ENCODE measurements at regions not wholly inside any gene's neighbourhood (a gene's known extent, or its start where the extent isn't known, plus 50 kb on each side); places are given as distances from the start of the nearest gene placed in this dataset.

DNA sequence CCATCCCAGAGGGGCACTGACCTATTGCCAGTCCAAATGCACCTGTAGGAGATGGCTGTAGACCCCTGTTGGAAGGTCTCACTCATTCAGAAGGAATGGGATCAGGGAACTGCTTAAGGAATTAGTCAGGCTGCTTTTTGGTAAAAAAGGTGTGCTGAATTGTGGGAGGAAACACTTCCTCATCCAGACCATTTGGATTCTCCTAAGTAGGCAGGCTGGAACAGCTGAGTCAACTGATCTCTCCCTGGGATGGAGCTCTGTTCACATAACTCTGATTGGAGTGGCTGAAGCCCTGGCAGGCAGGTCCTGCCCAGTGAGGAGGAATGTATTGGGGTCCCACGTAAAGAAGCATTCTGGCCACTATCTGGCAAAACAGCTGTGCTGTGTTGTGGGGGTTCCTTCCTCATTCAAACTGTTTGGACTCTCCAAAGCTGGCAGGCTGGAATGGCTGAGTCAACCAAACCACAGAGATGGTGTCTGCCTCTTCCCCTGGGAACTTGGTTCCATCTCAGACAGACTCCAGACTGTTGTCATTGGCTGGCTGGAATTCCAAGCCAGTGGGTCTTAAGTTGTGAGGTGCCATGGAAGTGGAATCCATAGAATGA, 70.7 kb upstream of the PDC start:
- Histone ChIP-seq H3K36me3 (ENCODE audit: control insufficient read depth in 1 of 2, insufficient read depth in 2 of 2, low read length in 2 of 2) (no peaks in the 10 kb centered on the region), H3K4me3 (ENCODE audit: low read depth in 1 of 2, low read length in 2 of 2) (no peak overlapping the region), H3K27ac (ENCODE audit: low read depth, low read length) (no peak overlapping the region), H3K4me1 (ENCODE audit: control insufficient read depth in 1 of 2, insufficient read depth in 2 of 2, low read length in 2 of 2) (no peaks in the 10 kb centered on the region), H3K9me3 (ENCODE audit: control insufficient read depth in 1 of 2, low read length in 2 of 2) (no peaks in the 10 kb centered on the region), H3K27me3 (ENCODE audit: control insufficient read depth in 1 of 2, insufficient read depth in 2 of 2, low read length in 2 of 2) (no peaks in the 10 kb centered on the region), H3K9ac (ENCODE audit: low read depth in 1 of 2, low read length in 2 of 2) (no peak overlapping the region)

DNA sequence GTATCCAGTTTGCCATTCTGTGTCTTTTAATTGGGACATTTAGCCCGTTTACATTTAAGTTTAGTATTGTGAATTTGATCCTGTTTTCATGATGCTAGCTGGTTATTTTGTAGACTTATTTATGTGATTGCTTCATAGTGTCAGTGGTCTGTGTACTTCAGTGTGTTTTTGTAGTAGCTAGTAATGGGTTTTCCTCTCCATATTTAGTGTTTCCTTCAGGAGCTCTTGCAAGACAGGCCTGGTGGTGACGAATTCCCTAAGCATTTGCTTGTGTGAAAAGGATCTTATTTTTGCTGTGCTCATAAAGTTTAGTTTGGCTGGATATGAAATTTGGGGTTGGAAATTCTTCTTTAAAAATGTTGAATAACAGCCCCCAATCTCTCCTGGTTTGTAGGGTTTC, 69.2 kb upstream of the PDC start:
- Histone ChIP-seq H3K4me1 (ENCODE audit: control insufficient read depth in 1 of 2, insufficient read depth in 2 of 2, low read length in 2 of 2) (no peaks in the 10 kb centered on the region), H3K4me3 (ENCODE audit: low read depth in 1 of 2, low read length in 2 of 2) (no peak overlapping the region), H3K9ac (ENCODE audit: low read depth in 1 of 2, low read length in 2 of 2) (no peak overlapping the region), H3K36me3 (ENCODE audit: control insufficient read depth in 1 of 2, insufficient read depth in 2 of 2, low read length in 2 of 2) (no peaks in the 10 kb centered on the region), H3K9me3 (ENCODE audit: control insufficient read depth in 1 of 2, low read length in 2 of 2) (no peaks in the 10 kb centered on the region), H3K27me3 (ENCODE audit: control insufficient read depth in 1 of 2, insufficient read depth in 2 of 2, low read length in 2 of 2) (no peaks in the 10 kb centered on the region), H3K27ac (ENCODE audit: low read depth, low read length) (no peak overlapping the region)

DNA sequence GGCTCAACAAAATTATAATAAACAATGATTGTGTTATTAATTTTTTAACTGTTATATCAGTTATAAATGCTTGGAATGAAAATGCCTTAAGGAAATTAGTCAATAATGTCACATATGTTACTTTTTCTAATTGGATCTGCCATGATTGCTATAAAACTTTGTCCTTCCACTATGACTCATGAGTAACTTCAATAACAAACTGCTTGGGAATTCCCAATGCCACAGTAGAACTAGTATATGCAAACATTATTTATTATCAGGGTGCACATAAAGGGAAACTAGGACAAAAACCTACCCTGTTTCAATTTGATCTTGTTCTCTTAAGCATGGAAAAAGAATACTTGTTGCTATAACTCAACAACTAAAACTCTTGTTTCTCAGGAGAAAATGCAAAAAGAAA, 59.1 kb upstream of the PDC start:
- no peak overlapping the region for H3K27ac ChIP-seq (ENCODE audit: low read depth, low read length)
- H3K4me1 ChIP-seq (ENCODE audit: control insufficient read depth in 1 of 2, insufficient read depth in 2 of 2, low read length in 2 of 2): peaks cover 0 to 8% of the 10 kb centered on the region in 2 donors
- H3K27me3 ChIP-seq (ENCODE audit: control insufficient read depth in 1 of 2, insufficient read depth in 2 of 2, low read length in 2 of 2): no peaks in the 10 kb centered on the region
- no peaks in the 10 kb centered on the region for H3K36me3 ChIP-seq (ENCODE audit: control insufficient read depth in 1 of 2, insufficient read depth in 2 of 2, low read length in 2 of 2)
- H3K9ac ChIP-seq (ENCODE audit: low read depth in 1 of 2, low read length in 2 of 2): no peak overlapping the region
- H3K4me3 ChIP-seq (ENCODE audit: low read depth in 1 of 2, low read length in 2 of 2): no peak overlapping the region
- peaks cover 8 to 9% of the 10 kb centered on the region in 2 donors for H3K9me3 ChIP-seq (ENCODE audit: control insufficient read depth in 1 of 2, low read length in 2 of 2)

DNA sequence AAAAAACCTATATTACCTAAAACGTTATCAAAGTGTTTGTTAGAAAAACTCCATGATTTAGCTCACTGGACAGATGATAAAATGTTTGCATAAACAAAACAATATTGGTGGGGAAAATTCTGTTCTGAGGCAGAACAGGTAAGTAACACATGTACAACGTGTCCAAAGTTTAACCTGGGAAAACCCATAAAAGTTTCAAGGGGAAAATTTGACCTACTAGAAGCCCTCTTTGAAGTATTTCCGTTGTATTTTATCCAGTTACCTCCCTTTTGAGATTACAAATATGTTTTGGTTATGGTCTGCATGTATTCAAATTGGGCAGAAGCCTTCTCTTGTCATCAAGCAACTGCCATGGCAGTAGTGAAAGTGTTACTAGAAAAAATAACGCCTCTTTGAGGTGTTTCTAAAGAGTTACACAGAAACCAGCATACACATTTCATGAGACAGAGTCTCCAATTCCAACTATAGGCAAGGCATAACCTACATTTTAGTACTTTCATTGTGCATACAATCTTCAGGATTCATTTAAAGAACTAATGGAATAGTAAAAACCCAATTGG, 58.0 kb upstream of the PDC start:
- Histone ChIP-seq H3K36me3 (ENCODE audit: control insufficient read depth in 1 of 2, insufficient read depth in 2 of 2, low read length in 2 of 2) (no peaks in the 10 kb centered on the region), H3K27ac (ENCODE audit: low read depth, low read length) (no peak overlapping the region), H3K9me3 (ENCODE audit: control insufficient read depth in 1 of 2, low read length in 2 of 2) (peaks cover under 1 to 7% of the 10 kb centered on the region in 2 donors), H3K27me3 (ENCODE audit: control insufficient read depth in 1 of 2, insufficient read depth in 2 of 2, low read length in 2 of 2) (no peaks in the 10 kb centered on the region), H3K9ac (ENCODE audit: low read depth in 1 of 2, low read length in 2 of 2) (no peak overlapping the region), H3K4me3 (ENCODE audit: low read depth in 1 of 2, low read length in 2 of 2) (no peak overlapping the region), H3K4me1 (ENCODE audit: control insufficient read depth in 1 of 2, insufficient read depth in 2 of 2, low read length in 2 of 2) (peaks cover 0 to 8% of the 10 kb centered on the region in 2 donors)

DNA sequence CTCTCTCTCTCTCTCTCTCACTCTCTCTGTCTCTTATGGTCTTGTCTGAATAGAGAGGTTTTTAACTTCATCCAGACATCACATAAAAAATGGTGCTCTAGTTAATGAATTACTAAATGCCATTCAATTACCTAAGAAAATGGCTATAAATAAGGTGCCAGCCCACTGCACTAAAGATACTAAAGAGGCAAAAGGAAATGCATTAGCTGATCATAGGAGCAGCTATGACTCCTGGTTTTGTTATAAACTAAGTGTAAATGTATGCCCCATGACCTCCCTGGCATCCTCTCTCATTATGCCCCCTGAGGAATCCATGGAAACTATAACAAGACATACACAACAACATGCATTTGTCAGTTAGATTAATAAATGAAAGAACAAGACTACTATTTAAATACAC, 57.5 kb upstream of the PDC start:
- H3K4me3 ChIP-seq (ENCODE audit: low read depth in 1 of 2, low read length in 2 of 2): no peak overlapping the region
- H3K27ac ChIP-seq (ENCODE audit: low read depth, low read length): no peak overlapping the region
- peaks cover 0 to 5% of the 10 kb centered on the region in 2 donors for H3K9me3 ChIP-seq (ENCODE audit: control insufficient read depth in 1 of 2, low read length in 2 of 2)
- no peaks in the 10 kb centered on the region for H3K27me3 ChIP-seq (ENCODE audit: control insufficient read depth in 1 of 2, insufficient read depth in 2 of 2, low read length in 2 of 2)
- no peak overlapping the region for H3K9ac ChIP-seq (ENCODE audit: low read depth in 1 of 2, low read length in 2 of 2)
- H3K4me1 ChIP-seq (ENCODE audit: control insufficient read depth in 1 of 2, insufficient read depth in 2 of 2, low read length in 2 of 2): peaks cover 0 to 8% of the 10 kb centered on the region in 2 donors
- no peaks in the 10 kb centered on the region for H3K36me3 ChIP-seq (ENCODE audit: control insufficient read depth in 1 of 2, insufficient read depth in 2 of 2, low read length in 2 of 2)

DNA sequence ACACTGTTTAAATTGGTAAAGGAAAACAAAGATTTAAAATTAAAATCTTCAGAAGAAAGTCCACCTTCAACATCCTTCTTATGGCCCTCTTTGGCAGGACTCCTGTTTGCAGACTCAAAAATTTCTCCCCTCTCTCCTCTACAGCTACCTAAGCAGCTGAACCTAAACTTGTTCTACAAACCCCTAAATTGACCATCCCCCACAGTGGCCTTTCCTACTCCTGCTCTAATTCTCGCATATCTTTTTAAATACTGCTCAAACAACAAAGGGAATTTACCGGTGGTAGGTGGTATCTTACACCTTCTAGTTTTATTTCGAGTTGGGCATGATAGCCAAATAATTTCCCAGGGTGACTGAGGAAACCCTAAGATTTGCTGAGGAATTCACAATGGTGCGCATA, 53.5 kb upstream of the PDC start:
- H3K4me3 ChIP-seq (ENCODE audit: low read depth in 1 of 2, low read length in 2 of 2): no peak overlapping the region
- no peak overlapping the region for H3K9ac ChIP-seq (ENCODE audit: low read depth in 1 of 2, low read length in 2 of 2)
- H3K27me3 ChIP-seq (ENCODE audit: control insufficient read depth in 1 of 2, insufficient read depth in 2 of 2, low read length in 2 of 2): no peaks in the 10 kb centered on the region
- H3K27ac ChIP-seq (ENCODE audit: low read depth, low read length): no peak overlapping the region
- peaks cover 0 to 16% of the 10 kb centered on the region in 2 donors for H3K4me1 ChIP-seq (ENCODE audit: control insufficient read depth in 1 of 2, insufficient read depth in 2 of 2, low read length in 2 of 2)
- no peaks in the 10 kb centered on the region for H3K36me3 ChIP-seq (ENCODE audit: control insufficient read depth in 1 of 2, insufficient read depth in 2 of 2, low read length in 2 of 2)
- H3K9me3 ChIP-seq (ENCODE audit: control insufficient read depth in 1 of 2, low read length in 2 of 2): no peaks in the 10 kb centered on the region

DNA sequence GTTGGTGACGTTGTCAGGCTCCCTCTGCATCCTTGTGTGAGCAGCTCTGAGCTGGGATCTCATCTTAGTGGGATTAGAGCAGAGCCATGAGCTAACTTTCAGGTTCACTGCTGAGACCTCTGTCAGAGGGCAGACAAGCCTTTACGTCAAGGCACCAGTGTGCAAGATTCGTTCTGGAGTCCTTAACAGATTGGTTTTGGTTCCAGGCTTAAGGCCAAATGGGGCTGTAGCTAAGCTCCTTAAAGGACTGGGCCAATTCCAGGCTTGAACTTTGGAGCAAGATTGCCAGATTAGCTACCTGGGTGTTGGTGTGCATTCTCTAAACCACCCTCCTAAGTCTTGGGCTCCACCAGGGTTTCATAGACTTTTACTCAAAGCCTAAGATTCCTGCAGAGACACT, 52.6 kb upstream of the PDC start:
- H3K27ac ChIP-seq (ENCODE audit: low read depth, low read length): no peak overlapping the region
- no peaks in the 10 kb centered on the region for H3K9me3 ChIP-seq (ENCODE audit: control insufficient read depth in 1 of 2, low read length in 2 of 2)
- H3K4me1 ChIP-seq (ENCODE audit: control insufficient read depth in 1 of 2, insufficient read depth in 2 of 2, low read length in 2 of 2): peaks cover 0 to 11% of the 10 kb centered on the region in 2 donors
- no peak overlapping the region for H3K9ac ChIP-seq (ENCODE audit: low read depth in 1 of 2, low read length in 2 of 2)
- H3K4me3 ChIP-seq (ENCODE audit: low read depth in 1 of 2, low read length in 2 of 2): no peak overlapping the region
- H3K36me3 ChIP-seq (ENCODE audit: control insufficient read depth in 1 of 2, insufficient read depth in 2 of 2, low read length in 2 of 2): no peaks in the 10 kb centered on the region
- H3K27me3 ChIP-seq (ENCODE audit: control insufficient read depth in 1 of 2, insufficient read depth in 2 of 2, low read length in 2 of 2): no peaks in the 10 kb centered on the region

DNA sequence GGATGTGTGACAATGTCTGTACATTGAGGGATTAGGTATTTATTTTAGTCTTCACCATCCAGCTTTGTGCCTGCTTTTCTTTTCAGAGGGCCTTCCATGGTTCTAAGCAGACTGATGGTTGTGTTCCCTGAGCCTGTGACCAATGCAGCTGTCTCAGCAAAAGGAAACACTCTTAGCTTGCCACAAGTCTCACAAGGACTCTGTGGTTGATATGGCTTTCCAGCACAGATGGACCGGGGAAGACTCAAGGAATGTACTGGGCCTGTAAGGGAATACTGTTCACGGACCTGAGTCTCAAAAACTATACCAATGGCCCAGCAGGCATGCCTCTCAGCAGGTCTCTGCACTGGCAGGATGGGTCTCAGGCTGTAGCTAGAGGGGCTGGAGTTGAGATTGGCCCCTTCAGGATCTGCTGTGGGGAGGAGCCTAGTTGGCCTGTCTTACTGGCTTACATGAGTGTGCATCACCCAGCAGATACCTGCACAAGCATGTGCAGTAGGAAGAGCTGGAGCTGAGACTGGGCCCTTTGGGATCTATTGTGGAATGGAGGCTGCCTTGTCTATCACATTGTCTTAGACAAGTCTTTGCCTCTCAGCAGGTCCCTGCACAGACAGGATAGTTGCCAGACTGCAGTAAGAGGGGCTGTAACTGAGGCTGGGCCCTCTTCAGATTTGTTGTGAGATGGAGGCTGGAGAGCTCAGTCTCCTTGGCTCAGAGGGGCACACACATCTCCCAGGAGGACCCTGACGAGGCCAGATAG, 52.0 kb upstream of the PDC start:
- H3K4me1 ChIP-seq (ENCODE audit: control insufficient read depth in 1 of 2, insufficient read depth in 2 of 2, low read length in 2 of 2): peaks cover 0 to 7% of the 10 kb centered on the region in 2 donors
- no peaks in the 10 kb centered on the region for H3K36me3 ChIP-seq (ENCODE audit: control insufficient read depth in 1 of 2, insufficient read depth in 2 of 2, low read length in 2 of 2)
- no peak overlapping the region for H3K27ac ChIP-seq (ENCODE audit: low read depth, low read length)
- no peak overlapping the region for H3K9ac ChIP-seq (ENCODE audit: low read depth in 1 of 2, low read length in 2 of 2)
- H3K9me3 ChIP-seq (ENCODE audit: control insufficient read depth in 1 of 2, low read length in 2 of 2): no peaks in the 10 kb centered on the region
- no peak overlapping the region for H3K4me3 ChIP-seq (ENCODE audit: low read depth in 1 of 2, low read length in 2 of 2)
- no peaks in the 10 kb centered on the region for H3K27me3 ChIP-seq (ENCODE audit: control insufficient read depth in 1 of 2, insufficient read depth in 2 of 2, low read length in 2 of 2)

DNA sequence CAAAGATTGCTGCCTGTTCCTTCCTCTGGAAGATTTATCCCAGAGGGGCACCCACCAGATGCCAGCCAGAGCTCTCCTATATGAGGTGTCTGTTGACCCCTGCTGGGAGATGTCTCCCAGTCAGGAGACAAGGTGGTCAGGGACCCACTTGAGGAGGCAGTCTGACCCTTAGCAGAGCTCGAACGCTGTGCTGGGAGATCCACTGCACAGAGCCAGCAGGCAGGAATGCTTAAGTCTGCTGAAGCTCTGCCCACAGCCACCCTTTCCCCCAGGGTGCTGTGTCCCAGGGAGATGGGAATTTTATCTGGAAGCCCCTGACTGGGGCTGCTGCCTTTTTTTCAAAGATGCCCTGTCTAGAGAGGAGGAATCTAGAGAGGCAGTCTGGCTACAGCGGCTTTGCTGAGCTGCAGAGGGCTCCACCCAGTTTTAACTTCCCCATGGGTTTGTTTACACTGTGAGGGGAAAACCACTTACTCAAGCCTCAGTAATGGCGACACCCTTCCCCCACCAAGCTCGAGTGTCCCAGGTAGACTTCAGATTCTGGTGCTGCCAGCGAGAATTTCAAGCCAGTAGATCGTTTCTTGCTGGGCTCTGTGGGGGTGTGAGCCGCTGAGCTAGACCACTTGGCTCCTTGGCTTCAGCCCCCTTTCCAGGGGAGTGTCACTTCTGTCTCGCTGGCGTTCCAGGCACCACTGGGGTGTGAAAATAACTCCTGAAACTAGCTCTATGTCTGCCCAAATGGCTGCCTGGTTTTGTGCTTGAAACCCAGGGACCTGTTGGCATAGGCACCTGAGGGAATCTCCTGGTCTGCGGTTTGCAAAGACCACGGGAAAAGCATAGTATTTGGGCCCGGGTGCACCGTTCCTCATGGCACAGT, 51.1 kb upstream of the PDC start:
- no peaks in the 10 kb centered on the region for H3K9me3 ChIP-seq (ENCODE audit: control insufficient read depth in 1 of 2, low read length in 2 of 2)
- no peaks in the 10 kb centered on the region for H3K36me3 ChIP-seq (ENCODE audit: control insufficient read depth in 1 of 2, insufficient read depth in 2 of 2, low read length in 2 of 2)
- H3K4me3 ChIP-seq (ENCODE audit: low read depth in 1 of 2, low read length in 2 of 2): no peak overlapping the region
- H3K27me3 ChIP-seq (ENCODE audit: control insufficient read depth in 1 of 2, insufficient read depth in 2 of 2, low read length in 2 of 2): no peaks in the 10 kb centered on the region
- no peak overlapping the region for H3K27ac ChIP-seq (ENCODE audit: low read depth, low read length)
- H3K4me1 ChIP-seq (ENCODE audit: control insufficient read depth in 1 of 2, insufficient read depth in 2 of 2, low read length in 2 of 2): peaks cover 0 to 7% of the 10 kb centered on the region in 2 donors
- no peak overlapping the region for H3K9ac ChIP-seq (ENCODE audit: low read depth in 1 of 2, low read length in 2 of 2)
